ENCODE measurements at regions not wholly inside any gene's neighbourhood (a gene's known extent, or its start where the extent isn't known, plus 50 kb on each side); places are given as distances from the start of the nearest gene placed in this dataset.

GRCh38 chr12:74985986-74986319 lies 223.7 kb downstream of the KCNC2 start:
- FAIRE-seq (no peak), DNase-seq (ENCODE audit: insufficient read length, low spot score) (no peak)
- no peak for TF ChIP-seq CTCF (IDR thresholded peaks at IDR 0.05; ENCODE audit: insufficient read depth, missing control alignments)

- TF ChIP-seq CTCF (IDR thresholded peaks at IDR 0.05; ENCODE audit: insufficient read depth, missing control alignments): no peak
- DNase-seq (ENCODE audit: insufficient read length, low spot score) (no peak), FAIRE-seq (no peak)
These were observed 221.5 kb downstream of the KCNC2 start for GRCh38 chr12:74988156-74988555.
